Spleen (tissue), 7 donors: ENCODE measurements at regions not wholly inside any gene's neighbourhood (a gene's known extent, or its start where the extent isn't known, plus 50 kb on each side); places are given as distances from the start of the nearest gene placed in this dataset.

Experiments
- CTCF ChIP-seq, 11 experiments: fragments of 200-600 bp in 7 of 11; fragments of 450-650 bp in 4 of 11; sonication (generic) in 4 of 11; IDR thresholded peaks in 8 of 11; conservative IDR thresholded peaks in 3 of 11; 1 replicate in 7 of 11; 2 replicates in 4 of 11; pipeline versions ENCODE4 v1.4.0 to v1.8.0; 2016 to 2021; ENCODE audit warnings: antibody characterized with exemption in 11 of 11, inconsistent platforms in 4 of 11, mild to moderate bottlenecking in 1 of 11
- POLR2AphosphoS5 ChIP-seq, 3 donors: sonication (generic); formaldehyde crosslinking; IDR thresholded peaks; one replicate each; pipeline ENCODE4 v1.5.1; 2017; ENCODE audit warnings: antibody characterized with exemption in 3 of 3
- donor health status: DM: no; HTN: no; CAD: no; lungs with moderate emphysema.
- donor health status: DM: no; HTN: no; CAD: no.
- donor health status: DM: no; HTN: no; CAD: no.

GRCh38 chr9:115629879-115630840 is 512.2 kb upstream of the TNC start:
- no peak for TF ChIP-seq POLR2AphosphoS5 (IDR thresholded peaks at IDR 0.05)
- TF ChIP-seq CTCF (IDR thresholded peaks at IDR 0.05 in 8 of 11, conservative IDR thresholded peaks at IDR 0.05 in 3 of 11): no peak
